GM23338 (cell line): ENCODE measurements at regions not wholly inside any gene's neighbourhood (a gene's known extent, or its start where the extent isn't known, plus 50 kb on each side); places are given as distances from the start of the nearest gene placed in this dataset.

Experiments used
- ATAC-seq: fragments of 200-7000 bp; cut with Tn5 transposase; 3 replicates; pipeline ENCODE4 v1.9.1; 2020
- DNase-seq: peaks from one replicate; pipeline ENCODE4 v3.0.0-alpha.2; 2015; ENCODE audit warnings: low spot score
- H2AFZ ChIP-seq: fragments of 200-600 bp; sonication (generic); 2 replicates; pipeline ENCODE4 v1.8.0; 2016; ENCODE audit warnings: antibody characterized with exemption, mild to moderate bottlenecking, moderate library complexity
- H3F3A ChIP-seq: fragments of 200-600 bp; sonication (generic); replicated peaks from 2 replicates; pipeline ENCODE4 v1.8.0; 2017; ENCODE audit warnings: antibody characterized with exemption, mixed run types, low read depth
- H3K27ac ChIP-seq: fragments of 200-600 bp; sonication (generic); 2 replicates; pipeline ENCODE4 v1.6.1; 2016; ENCODE audit warnings: low read depth
- H3K27me3 ChIP-seq: fragments of 200-600 bp; sonication (generic); 2 replicates; pipeline ENCODE4 v1.8.0; 2016; ENCODE audit warnings: mild to moderate bottlenecking, mixed run types, moderate library complexity; ENCODE audit not compliant: insufficient read depth
- H3K36me3 ChIP-seq: fragments of 200-600 bp; sonication (generic); 2 replicates; pipeline ENCODE4 v1.8.0; 2016; ENCODE audit warnings: mild to moderate bottlenecking; ENCODE audit not compliant: insufficient read depth
- H3K4me1 ChIP-seq: fragments of 200-600 bp; sonication (generic); 2 replicates; pipeline ENCODE4 v1.8.0; 2016; ENCODE audit warnings: mild to moderate bottlenecking, moderate library complexity; ENCODE audit not compliant: insufficient read depth
- H3K4me2 ChIP-seq: fragments of 200-600 bp; sonication (generic); 2 replicates; pipeline ENCODE4 v1.7.1; 2017; ENCODE audit warnings: mixed run types
- H3K4me3 ChIP-seq: fragments of 200-600 bp; sonication (generic); 2 replicates; pipeline ENCODE4 v1.6.1; 2016; ENCODE audit warnings: mixed run types
- H3K79me2 ChIP-seq: fragments of 200-600 bp; sonication (generic); replicated peaks from 2 replicates; pipeline ENCODE4 v1.8.0; 2017; ENCODE audit warnings: mild to moderate bottlenecking; ENCODE audit not compliant: insufficient read depth
- H3K9me2 ChIP-seq: fragments of 200-600 bp; sonication (generic); 2 replicates; pipeline ENCODE4 v1.8.0; 2017; ENCODE audit not compliant: insufficient read depth
- H4K20me1 ChIP-seq: fragments of 200-600 bp; sonication (generic); replicated peaks from 2 replicates; pipeline ENCODE4 v1.8.0; 2017; ENCODE audit warnings: mild to moderate bottlenecking; ENCODE audit not compliant: insufficient read depth
- H3K27ac Mint-ChIP-seq: 2 replicates; pipeline ENCODE4 v1.8.0; 2020; ENCODE audit warnings: inconsistent platforms, mild to moderate bottlenecking, moderate library complexity, mixed read lengths
- H3K27me3 Mint-ChIP-seq: 3 replicates; pipeline ENCODE4 v1.8.0; 2022; ENCODE audit warnings: low read depth, mild to moderate bottlenecking, moderate library complexity, mixed read lengths, inconsistent platforms; ENCODE audit not compliant: insufficient read depth, poor library complexity
- H3K36me3 Mint-ChIP-seq: 3 replicates; pipeline ENCODE4 v1.8.0; 2021; ENCODE audit warnings: low read depth, mild to moderate bottlenecking, inconsistent platforms, moderate library complexity, mixed read lengths
- H3K4me1 Mint-ChIP-seq: 3 replicates; pipeline ENCODE4 v1.8.0; 2020; ENCODE audit warnings: mild to moderate bottlenecking, inconsistent platforms, mixed read lengths
- H3K4me3 Mint-ChIP-seq: 3 replicates; pipeline ENCODE4 v1.8.0; 2021; ENCODE audit warnings: moderate library complexity, mild to moderate bottlenecking, inconsistent platforms, mixed read lengths
- H3K9me3 Mint-ChIP-seq: 3 replicates; pipeline ENCODE4 v1.8.0; 2020; ENCODE audit warnings: moderate library complexity, mild to moderate bottlenecking, inconsistent platforms, mixed read lengths
- CREB1 ChIP-seq: fragments of 250-450 bp; sonication (Bioruptor Pico); IDR thresholded peaks from 2 replicates; pipeline ENCODE4 v1.5.0; 2020; ENCODE audit warnings: low read depth, mild to moderate bottlenecking, moderate library complexity
- CTCF ChIP-seq, 2 experiments: fragments of 200-600 bp in 1 of 2; sonication (generic) in 1 of 2; conservative IDR thresholded peaks; 2 replicates each; pipeline versions ENCODE4 v1.5.1 to v1.6.1; 2016 to 2017; ENCODE audit warnings: antibody characterized with exemption in 2 of 2, low read depth in 2 of 2, mild to moderate bottlenecking in 2 of 2, moderate library complexity in 1 of 2
- EZH2phosphoT487 ChIP-seq: fragments of 200-600 bp; sonication (generic); IDR thresholded peaks from one replicate; pipeline ENCODE4 v1.8.1; 2018; ENCODE audit warnings: antibody characterized with exemption; ENCODE audit not compliant: unreplicated experiment
- JUNB ChIP-seq: IDR thresholded peaks from one replicate; pipeline ENCODE4 v1.6.1; 2016; ENCODE audit warnings: antibody characterized with exemption; ENCODE audit not compliant: unreplicated experiment
- NANOG ChIP-seq: IDR thresholded peaks from 2 replicates; pipeline ENCODE4 v1.6.1; 2016; ENCODE audit warnings: antibody characterized with exemption, borderline replicate concordance
- POLR2AphosphoS5 ChIP-seq: IDR thresholded peaks from 2 replicates; pipeline ENCODE4 v1.6.1; 2016; ENCODE audit warnings: antibody characterized with exemption, low read depth
- STAT1 ChIP-seq: IDR thresholded peaks from one replicate; pipeline ENCODE4 v1.6.1; 2016; ENCODE audit warnings: antibody characterized with exemption; ENCODE audit not compliant: unreplicated experiment
- ZNF114 ChIP-seq: fragments of 250-450 bp; sonication (Bioruptor Pico); IDR thresholded peaks from 2 replicates; pipeline ENCODE4 v1.5.0; 2020; ENCODE audit warnings: mild to moderate bottlenecking, moderate library complexity
- ZNF331 ChIP-seq: fragments of 250-450 bp; sonication (Bioruptor Pico); IDR thresholded peaks from 2 replicates; pipeline ENCODE4 v1.5.0; 2020; ENCODE audit warnings: low read depth, mild to moderate bottlenecking, moderate library complexity

GRCh38 chr6:12590901-12591300, 125.7 kb upstream of the PHACTR1 start:
- DNase-seq: no peak
- Histone ChIP-seq H3K4me2 (no peak overlapping the region), H2AFZ (no peak overlapping the region), H3K4me3 (no peak overlapping the region), H3K36me3 (no peaks in the 10 kb centered on the region), H3K27me3 (no peaks in the 10 kb centered on the region), H3K27ac (no peak overlapping the region), H3K4me1 (no peaks in the 10 kb centered on the region), H3F3A (no peaks in the 10 kb centered on the region), H3K79me2 (no peaks in the 10 kb centered on the region), H3K9me2 (no peaks in the 10 kb centered on the region; the same call in 1 of the 2 replicates), H4K20me1 (no peaks in the 10 kb centered on the region)
- no peaks in the 10 kb centered on the region for H3K27me3 Mint-ChIP-seq
- H3K36me3 Mint-ChIP-seq: no peaks in the 10 kb centered on the region
- no peak overlapping the region for H3K27ac Mint-ChIP-seq
- H3K4me3 Mint-ChIP-seq: no peak overlapping the region
- no peak for TF ChIP-seq NANOG
- TF ChIP-seq EZH2phosphoT487: no peak
- no peak for TF ChIP-seq JUNB
- no peak for TF ChIP-seq STAT1
- TF ChIP-seq CREB1: no peak
- no peak for TF ChIP-seq POLR2AphosphoS5
- peaks cover 5% of the 10 kb centered on the region; the same call in 1 of the 3 replicates for H3K4me1 Mint-ChIP-seq
- H3K9me3 Mint-ChIP-seq: peaks cover 3% of the 10 kb centered on the region; the same call in 2 of the 3 replicates
- ATAC-seq: no peak

- Mint-ChIP-seq H3K27ac (no peak overlapping the region), H3K36me3 (no peaks in the 10 kb centered on the region)
Observed at GRCh38 chr6:12592634-12593033, 123.9 kb upstream of the PHACTR1 start.

More at GRCh38 chr6:12592634-12593033, 123.9 kb upstream of the PHACTR1 start:
- H3K27ac ChIP-seq: no peak overlapping the region
- no peak overlapping the region for H2AFZ ChIP-seq
- no peaks in the 10 kb centered on the region for H3K27me3 Mint-ChIP-seq
- H3K4me2 ChIP-seq: no peak overlapping the region
- no peaks in the 10 kb centered on the region for H4K20me1 ChIP-seq
- H3K4me3 ChIP-seq: no peak overlapping the region
- peaks cover 3% of the 10 kb centered on the region; the same call in 2 of the 3 replicates for H3K9me3 Mint-ChIP-seq
- H3K36me3 ChIP-seq: no peaks in the 10 kb centered on the region
- DNase-seq: peak; percentile 45
- 0 out of 3 replicates have a peak, but pooled peaks cover 2% of the 10 kb centered on the region for H3K4me1 Mint-ChIP-seq
- ATAC-seq: peak; percentile 44; the same call in 2 of the 3 replicates
- H3K9me2 ChIP-seq: no peaks in the 10 kb centered on the region; the same call in 1 of the 2 replicates
- no peak overlapping the region for H3K4me3 Mint-ChIP-seq
- H3F3A ChIP-seq: no peaks in the 10 kb centered on the region
- H3K4me1 ChIP-seq: no peaks in the 10 kb centered on the region
- H3K27me3 ChIP-seq: no peaks in the 10 kb centered on the region
- no peaks in the 10 kb centered on the region for H3K79me2 ChIP-seq
- TF ChIP-seq ZNF114 (no peak), CTCF (conservative IDR thresholded peaks at IDR 0.05; ENCODE audit: low read depth in 2 of 2) (no peak), JUNB (no peak), EZH2phosphoT487 (no peak), ZNF331 (CRISPR knock-in tag) (no peak)
